OCI-M1 (cell line): ENCODE measurements at regions not wholly inside any gene's neighbourhood (a gene's known extent, or its start where the extent isn't known, plus 50 kb on each side); places are given as distances from the start of the nearest gene placed in this dataset.

ENCODE experiments used
- DNase-seq: peaks from one replicate; lab custom pipeline; 2025; lab: John Stamatoyannopoulos, UW

DNA sequence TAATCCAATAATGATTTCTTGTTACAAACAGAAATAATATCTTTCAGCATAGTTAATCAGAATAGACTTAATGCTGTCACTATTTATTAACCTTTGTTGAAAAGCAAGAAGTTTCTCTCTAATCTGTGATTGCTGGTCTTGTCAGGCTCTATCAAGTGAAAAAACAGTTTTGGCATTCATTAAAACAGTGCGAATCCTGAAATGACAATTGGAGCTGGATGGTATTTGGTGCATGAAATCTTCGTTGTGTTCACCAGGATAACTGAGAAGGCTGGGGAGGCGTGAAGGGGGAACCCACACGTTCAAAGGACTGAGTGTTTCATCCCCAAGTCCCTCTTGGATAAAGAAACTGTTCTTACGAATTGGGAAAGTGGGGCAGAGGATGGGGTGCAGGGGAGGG is 190.2 kb upstream of the MYL2 start:
- no peak for DNase-seq

- DNase-seq = no peak
These were observed 188.3 kb upstream of the MYL2 start for GRCh38 chr12:111108726-111109125.

GRCh38 chr12:111107392-111108178 is 187.2 kb upstream of the MYL2 start:
- no peak for DNase-seq

- no peak for DNase-seq
These were observed 184.9 kb upstream of the MYL2 start for GRCh38 chr12:111105294-111105693.

DNA sequence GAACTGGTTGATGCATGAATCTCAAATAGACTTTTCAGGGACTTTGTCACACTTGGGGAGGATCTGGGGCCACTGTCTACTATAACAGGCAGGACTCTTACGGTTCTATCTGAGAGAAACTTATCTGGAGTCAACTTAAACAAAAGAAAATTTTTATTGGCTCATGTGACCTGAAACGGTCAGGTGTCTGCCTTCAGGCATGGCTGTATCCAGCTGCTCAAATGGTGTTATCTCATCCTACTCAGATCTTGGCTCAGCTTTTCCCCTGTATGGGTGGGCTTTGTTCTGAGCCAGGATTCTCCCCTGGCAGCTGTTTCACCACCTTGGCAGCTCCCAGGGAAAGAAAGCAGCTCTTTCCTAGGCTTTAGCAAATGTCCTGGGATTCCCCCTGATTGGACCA is 183.2 kb upstream of the MYL2 start:
- no peak for DNase-seq

DNA sequence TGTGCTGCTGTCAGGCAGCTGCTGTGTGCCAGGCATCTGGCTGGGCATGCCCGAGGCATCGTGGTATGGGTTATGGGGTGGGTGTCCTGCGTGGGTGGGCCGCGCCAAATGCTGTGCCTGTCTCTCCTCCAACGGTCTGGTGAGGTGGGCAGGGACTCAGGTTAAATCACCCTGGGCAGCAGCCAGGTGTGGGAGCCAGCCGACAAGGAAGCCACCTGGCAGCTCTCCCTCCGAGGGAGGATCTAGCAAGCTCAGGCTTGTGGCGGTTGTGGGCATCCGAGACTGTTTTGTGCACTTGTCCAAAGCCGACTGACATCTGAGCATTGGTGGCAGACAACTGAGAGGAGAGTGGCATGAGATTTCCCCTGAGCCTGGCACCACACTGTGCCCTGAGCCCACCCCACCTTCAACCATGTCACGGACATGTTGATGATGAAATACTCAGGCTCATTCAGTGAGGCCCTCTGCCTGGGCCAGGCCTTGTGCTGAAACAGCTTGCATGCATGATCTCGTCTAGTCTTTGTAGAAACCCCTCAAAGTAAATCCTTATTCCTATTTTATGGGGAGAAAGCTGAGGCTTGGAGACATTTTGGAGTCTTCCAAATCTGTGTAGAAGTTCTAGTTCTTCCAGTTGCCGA is 181.8 kb upstream of the MYL2 start:
- no peak for DNase-seq

DNA sequence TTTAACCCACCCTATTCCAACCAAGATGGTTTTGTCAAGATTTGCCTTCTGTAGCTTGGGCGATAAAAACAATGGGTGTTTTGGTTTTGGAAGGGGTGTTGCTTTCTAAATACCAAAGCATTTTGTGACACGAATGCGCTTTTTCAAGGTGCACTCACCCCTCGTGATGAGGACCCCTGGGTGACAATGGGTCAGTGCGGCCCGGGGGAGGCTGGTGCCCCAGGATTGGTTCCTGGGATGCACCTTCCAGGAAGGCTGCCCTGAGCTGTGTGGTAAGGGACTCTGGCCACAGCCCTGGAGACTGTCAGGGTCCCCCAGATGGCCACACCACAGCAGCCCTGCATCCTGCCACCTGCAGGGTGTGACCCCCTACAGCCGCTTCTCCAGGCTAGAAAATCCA is 180.6 kb upstream of the MYL2 start:
- DNase-seq = no peak

DNA sequence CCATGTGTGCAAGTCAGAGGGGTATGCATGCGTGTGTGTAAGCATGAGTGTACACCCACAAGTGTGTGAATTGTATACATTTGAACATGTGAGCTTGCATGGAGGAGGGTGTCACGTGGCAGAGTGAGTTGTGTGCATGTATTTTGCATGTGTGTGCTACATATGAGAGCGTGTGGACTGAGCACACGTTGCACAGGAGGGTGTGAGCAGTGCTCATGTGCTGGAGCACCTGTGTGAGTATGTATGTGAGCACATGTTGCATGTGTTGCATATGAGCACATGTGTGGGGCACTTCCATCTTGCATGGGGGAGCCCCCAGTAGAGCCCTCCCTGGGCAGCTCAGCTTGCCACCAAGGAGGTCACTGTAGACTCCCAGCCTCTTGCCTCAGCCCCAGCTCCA is 180.2 kb upstream of the MYL2 start:
- no peak for DNase-seq

DNA sequence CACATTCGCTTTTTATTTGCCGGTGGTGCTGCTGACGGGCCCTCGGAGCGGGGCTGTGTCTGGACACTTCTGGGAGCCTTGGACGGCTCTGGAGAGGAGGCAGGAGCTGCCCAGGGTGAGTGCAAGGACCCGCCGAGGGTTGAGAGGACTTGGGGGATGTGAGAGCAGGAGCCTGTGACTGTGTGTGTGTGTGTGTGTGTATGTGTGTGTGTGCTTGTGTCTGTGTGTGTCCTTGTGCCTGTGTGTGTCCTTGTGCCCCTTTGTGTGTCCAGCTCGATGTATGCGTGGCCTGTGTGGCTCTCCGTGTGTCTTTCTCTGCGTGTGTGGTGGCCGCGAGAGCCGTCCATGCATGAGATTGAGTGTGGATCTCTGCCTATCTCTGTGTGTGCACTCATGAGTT is 179.6 kb upstream of the MYL2 start:
- no peak for DNase-seq

DNA sequence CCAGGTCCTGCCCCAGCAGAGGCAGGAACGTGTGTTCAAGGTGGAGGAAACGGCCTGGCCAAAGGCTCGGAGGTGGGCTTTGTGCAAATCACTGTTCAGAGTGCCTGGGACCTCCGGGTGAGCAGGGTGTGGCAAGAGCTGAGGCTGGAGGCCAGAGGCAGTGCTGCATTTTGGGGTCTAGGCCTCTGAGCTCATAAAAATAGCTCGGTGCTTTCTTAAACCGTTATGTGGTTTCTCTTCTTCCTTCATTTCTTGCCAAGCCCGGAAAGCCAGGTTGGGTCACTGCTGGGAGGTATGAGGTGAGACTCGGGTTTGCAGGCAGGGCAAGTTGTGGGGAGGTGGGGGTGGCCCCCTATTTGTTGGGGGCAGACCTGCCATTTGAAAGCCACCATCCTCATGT is 178.8 kb upstream of the MYL2 start:
- no peak for DNase-seq

GRCh38 chr12:111094157-111095010 is 174.0 kb upstream of the MYL2 start:
- DNase-seq = no peak

- no peak for DNase-seq
These were observed 173.2 kb upstream of the MYL2 start for GRCh38 chr12:111093428-111094142.

DNA sequence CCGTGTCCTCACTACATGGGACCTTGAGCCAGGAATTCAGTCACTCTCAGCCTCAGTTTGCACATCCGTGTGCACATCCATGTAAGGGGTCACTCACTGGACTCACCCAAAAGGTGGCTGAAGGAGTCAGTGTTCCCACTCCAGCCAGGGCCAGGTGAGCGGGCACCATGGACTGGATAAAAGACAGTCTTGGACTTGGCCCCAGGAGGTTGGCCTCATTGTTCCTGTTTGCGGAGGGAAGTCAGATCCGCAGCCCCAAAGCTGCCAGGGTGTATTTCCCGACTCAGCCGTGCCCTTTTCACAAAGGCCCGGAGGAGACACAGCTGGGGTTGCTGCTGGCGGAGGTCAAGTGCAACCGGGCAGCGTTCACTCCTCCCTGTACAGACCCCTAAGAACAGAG is 170.7 kb upstream of the MYL2 start:
- no peak for DNase-seq

- no peak for DNase-seq
These were observed 169.2 kb upstream of the MYL2 start for GRCh38 chr12:111089616-111090015.

DNA sequence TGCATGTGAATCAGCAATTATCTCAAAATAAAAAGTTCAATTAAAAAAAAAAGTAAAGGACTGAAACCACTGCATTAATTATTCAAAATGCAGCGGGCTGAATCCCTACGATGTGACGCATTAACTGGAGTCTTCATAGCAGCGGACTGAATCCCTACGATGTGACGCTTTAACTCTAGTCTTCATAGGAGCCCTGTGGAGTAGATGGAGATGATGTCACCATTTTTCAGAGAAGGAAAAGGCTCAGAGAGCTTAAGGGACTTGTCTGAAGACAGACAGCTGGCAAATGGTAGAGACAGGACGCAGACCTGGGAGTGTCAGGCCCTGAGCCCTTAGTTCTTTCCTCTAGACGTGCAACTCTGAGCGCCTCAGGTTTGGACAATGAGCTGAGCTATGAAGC is 168.0 kb upstream of the MYL2 start:
- DNase-seq = no peak

DNA sequence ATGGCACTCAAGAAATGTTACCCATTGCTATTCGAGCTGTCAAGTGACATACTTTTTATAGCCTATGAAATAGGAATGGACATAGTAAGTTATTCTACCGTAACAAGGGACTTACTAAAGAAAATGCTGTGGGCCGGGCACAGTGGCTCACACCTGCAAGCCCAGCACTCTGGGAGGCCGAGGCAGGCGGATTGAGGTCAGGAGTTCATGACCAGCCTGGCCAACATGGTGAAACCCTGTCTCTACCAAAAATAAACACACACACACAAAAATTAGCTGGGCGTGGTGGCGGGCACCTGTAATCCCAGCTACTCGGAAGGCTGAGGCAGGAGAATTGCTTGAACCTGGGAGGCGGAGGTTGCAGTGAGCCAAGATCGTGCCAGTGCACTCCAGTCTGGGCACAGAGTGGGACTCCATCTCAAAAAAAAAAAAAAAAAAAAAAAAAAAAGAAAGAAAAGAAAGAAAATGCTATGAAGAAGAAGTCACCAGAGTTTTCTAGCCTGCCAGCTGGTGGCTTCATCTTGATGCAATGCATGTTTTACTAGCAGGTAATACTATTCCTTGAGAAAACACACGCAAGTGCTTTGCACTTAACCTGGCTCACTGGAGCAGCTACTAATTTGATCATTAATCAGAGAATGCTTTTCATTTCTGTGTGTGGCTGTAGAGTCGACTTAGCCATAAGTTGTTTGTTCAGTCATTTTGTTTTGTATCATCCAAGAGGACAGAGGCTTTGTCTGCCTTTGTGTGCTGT is 166.7 kb upstream of the MYL2 start:
- no peak for DNase-seq

DNA sequence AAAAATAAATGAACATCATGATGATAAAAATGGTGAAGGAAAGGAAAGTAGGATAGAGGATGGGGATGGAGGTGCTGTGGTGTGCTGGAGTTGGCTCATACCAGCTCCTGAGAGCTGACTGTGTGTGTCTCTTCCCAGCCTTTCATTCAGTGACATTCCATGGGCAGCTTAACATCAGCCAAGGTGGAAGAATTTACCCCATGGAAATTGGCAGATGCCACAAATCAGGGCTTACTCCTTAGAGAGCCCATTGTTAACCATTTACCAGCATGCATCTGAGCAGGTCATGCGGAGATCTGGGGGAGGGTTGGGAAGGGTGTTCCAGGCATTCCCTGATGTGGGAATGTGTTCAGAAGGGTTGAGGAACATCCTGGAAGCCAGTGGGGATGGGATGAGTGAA is 164.7 kb upstream of the MYL2 start:
- DNase-seq = no peak

DNA sequence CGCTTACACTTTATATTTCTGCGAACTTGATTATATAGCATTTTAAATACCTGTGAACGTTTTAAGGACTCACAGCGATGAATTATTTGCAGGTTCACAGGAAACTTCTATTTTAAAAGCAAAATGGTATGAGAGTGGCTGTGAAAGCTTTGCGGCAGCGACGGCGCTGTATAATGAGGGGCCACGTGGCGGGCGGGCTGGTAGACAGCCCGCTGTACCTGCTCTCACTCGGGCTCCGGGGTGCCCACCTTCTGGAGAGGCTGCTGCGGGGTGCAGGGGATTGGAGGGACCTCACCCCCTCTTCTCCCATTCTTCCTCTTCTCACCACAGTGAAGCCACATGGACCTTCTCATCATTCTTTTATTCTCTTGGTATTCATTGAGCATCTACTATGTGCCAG is 164.2 kb upstream of the MYL2 start:
- DNase-seq = no peak

- DNase-seq = no peak
These were observed 163.8 kb upstream of the MYL2 start for GRCh38 chr12:111084158-111084557.

GRCh38 chr12:111081600-111081999 is 161.2 kb upstream of the MYL2 start:
- no peak for DNase-seq

GRCh38 chr12:111078731-111079130 is 158.4 kb upstream of the MYL2 start:
- no peak for DNase-seq
